ENCODE measurements at regions not wholly inside any gene's neighbourhood (a gene's known extent, or its start where the extent isn't known, plus 50 kb on each side); places are given as distances from the start of the nearest gene placed in this dataset.

GRCh38 chr14:65329481-65329880, 83.0 kb upstream of the FUT8 start:
- TF ChIP-seq EZH2 (IDR thresholded peaks at IDR 0.05; ENCODE audit: insufficient read depth, poor library complexity, severe bottlenecking) (no peak), EZH2phosphoT487 (IDR thresholded peaks at IDR 0.05; ENCODE audit: insufficient read depth, low read depth) (no peak)
